H1 (cell line): ENCODE measurements at regions not wholly inside any gene's neighbourhood (a gene's known extent, or its start where the extent isn't known, plus 50 kb on each side); places are given as distances from the start of the nearest gene placed in this dataset.

ENCODE experiments used
- CTCF ChIA-PET: fragments of 300-600 bp; sonication (Branson Sonifier 250); formaldehyde crosslinking; loops from one replicate; lab custom pipeline; 2021; ENCODE audit not compliant: partially characterized antibody; lab: Charles Lee
- POLR2A ChIA-PET: fragments of 300-600 bp; sonication (Branson Sonifier 250); formaldehyde crosslinking; loops from one replicate; lab custom pipeline; 2021; ENCODE audit warnings: inconsistent platforms; ENCODE audit not compliant: partially characterized antibody; lab: Charles Lee
- DNase-seq, 2 experiments: peaks; one replicate each; pipeline versions ENCODE4 v3.0.0 to v3.0.0-alpha.2; 2010 to 2022; ENCODE audit warnings: low spot score in 2 of 2, low read depth in 1 of 2, mixed read lengths in 1 of 2
- FAIRE-seq: peaks from 2 replicates; lab custom pipeline; 2011; peaks lifted over from hg19 to GRCh38; lab: Jason Lieb, UNC
- H2AFZ ChIP-seq: 2 replicates; pipeline ENCODE4 v1.8.1; 2012; ENCODE audit warnings: low read length, inconsistent platforms
- H2AK5ac ChIP-seq: 2 replicates; pipeline ENCODE4 v1.6.1; 2013; ENCODE audit warnings: low read depth, low read length
- H2BK120ac ChIP-seq: replicated peaks from 2 replicates; pipeline ENCODE3; 2013; ENCODE audit warnings: low read depth, low read length, inconsistent platforms
- H2BK12ac ChIP-seq: 2 replicates; pipeline ENCODE4 v1.6.1; 2013; ENCODE audit warnings: low read depth, low read length
- H2BK15ac ChIP-seq: 2 replicates; pipeline ENCODE4 v1.6.1; 2013; ENCODE audit warnings: low read length
- H2BK20ac ChIP-seq: 2 replicates; pipeline ENCODE4 v1.6.1; 2013; ENCODE audit warnings: low read length
- H2BK5ac ChIP-seq: 2 replicates; pipeline ENCODE4 v1.6.1; 2013; ENCODE audit warnings: low read depth, low read length
- H3K14ac ChIP-seq: 2 replicates; pipeline ENCODE4 v1.6.1; 2013; ENCODE audit warnings: inconsistent platforms; ENCODE audit not compliant: insufficient read length
- H3K18ac ChIP-seq: 2 replicates; pipeline ENCODE4 v1.6.1; 2013; ENCODE audit warnings: low read length; ENCODE audit errors: extremely low read depth
- H3K23ac ChIP-seq: 2 replicates; pipeline ENCODE4 v1.6.1; 2013; ENCODE audit warnings: inconsistent platforms; ENCODE audit not compliant: insufficient read length
- H3K23me2 ChIP-seq: 2 replicates; pipeline ENCODE4 v1.6.1; 2013; ENCODE audit warnings: low read depth, low read length
- H3K27ac ChIP-seq: 2 replicates; pipeline ENCODE4 v1.6.1; 2011; ENCODE audit warnings: low read depth, low read length, inconsistent platforms
- H3K27me3 ChIP-seq, 4 experiments: replicated peaks in 1 of 4; 1 replicate in 1 of 4; 2 replicates in 3 of 4; pipeline versions ENCODE4 v1.6.1 to v1.8.1; 2011 to 2013; ENCODE audit warnings: low read length in 3 of 4, mild to moderate bottlenecking in 3 of 4, inconsistent platforms in 2 of 4, mixed read lengths in 2 of 4, moderate library complexity in 1 of 4; ENCODE audit not compliant: control insufficient read depth in 3 of 4, insufficient read depth in 3 of 4; ENCODE audit errors: extremely low read depth in 1 of 4
- H3K36me3 ChIP-seq, 4 experiments: 2 replicates each; pipeline versions ENCODE4 v1.6.1 to v1.8.1; 2011 to 2013; ENCODE audit warnings: mild to moderate bottlenecking in 4 of 4, low read length in 3 of 4, moderate library complexity in 2 of 4, control low read depth in 1 of 4, inconsistent platforms in 1 of 4; ENCODE audit not compliant: insufficient read depth in 4 of 4, control insufficient read depth in 2 of 4
- H3K4ac ChIP-seq: replicated peaks from 2 replicates; pipeline ENCODE3; 2013; ENCODE audit warnings: low read length, low read depth, mixed read lengths, inconsistent platforms; ENCODE audit not compliant: insufficient read length
- H3K4me1 ChIP-seq, 4 experiments: replicated peaks in 1 of 4; 1 replicate in 1 of 4; 2 replicates in 3 of 4; pipeline versions ENCODE4 v1.6.1 to v1.8.1; 2011 to 2013; ENCODE audit warnings: low read length in 3 of 4, inconsistent platforms in 2 of 4, mixed read lengths in 1 of 4; ENCODE audit not compliant: insufficient read depth in 4 of 4, control insufficient read depth in 3 of 4
- H3K4me2 ChIP-seq, 2 experiments: 2 replicates each; pipeline versions ENCODE4 v1.6.1 to v1.8.1; 2011 to 2013; ENCODE audit warnings: low read depth in 2 of 2, low read length in 2 of 2, control low read depth in 1 of 2, inconsistent platforms in 1 of 2, mild to moderate bottlenecking in 1 of 2; ENCODE audit not compliant: insufficient read depth in 1 of 2
- H3K4me3 ChIP-seq, 4 experiments: fragments of 200-600, 300-600 bp in 1 of 4; sonication (generic), shearing (Covaris generic), sonication (Bioruptor Twin) in 1 of 4; 2 replicates each; pipeline versions ENCODE4 v1.5.1 to v1.8.1; 2011 to 2016; ENCODE audit warnings: low read length in 4 of 4, low read depth in 3 of 4, control low read depth in 2 of 4, inconsistent platforms in 2 of 4, mild to moderate bottlenecking in 2 of 4, mixed read lengths in 1 of 4, moderate library complexity in 1 of 4; ENCODE audit not compliant: insufficient read depth in 2 of 4; ENCODE audit errors: extremely low read depth in 1 of 4
- H3K56ac ChIP-seq: replicated peaks from 2 replicates; pipeline ENCODE3; 2013; ENCODE audit warnings: low read depth, mild to moderate bottlenecking, mixed read lengths, low read length, inconsistent platforms; ENCODE audit not compliant: insufficient read length
- H3K79me1 ChIP-seq: 2 replicates; pipeline ENCODE4 v1.6.1; 2013; ENCODE audit warnings: low read depth, low read length, control low read depth
- H3K79me2 ChIP-seq, 2 experiments: 2 replicates each; pipeline versions ENCODE4 v1.6.1 to v1.8.1; 2012 to 2013; ENCODE audit warnings: low read length in 2 of 2, mild to moderate bottlenecking in 2 of 2, inconsistent platforms in 1 of 2; ENCODE audit not compliant: insufficient read depth in 2 of 2, control insufficient read depth in 1 of 2
- H3K9ac ChIP-seq, 4 experiments: replicated peaks in 1 of 4; 1 replicate in 1 of 4; 2 replicates in 3 of 4; pipeline versions ENCODE4 v1.6.1 to v1.8.1; 2011 to 2013; ENCODE audit warnings: low read depth in 3 of 4, low read length in 3 of 4, control low read depth in 2 of 4, mild to moderate bottlenecking in 2 of 4, moderate library complexity in 2 of 4, inconsistent platforms in 1 of 4; ENCODE audit errors: extremely low read depth in 1 of 4
- H3K9me3 ChIP-seq, 2 experiments: 2 replicates each; pipeline versions ENCODE4 v1.6.1 to v1.8.1; 2012 to 2013; ENCODE audit warnings: mild to moderate bottlenecking in 2 of 2, moderate library complexity in 2 of 2, control low read depth in 1 of 2, inconsistent platforms in 1 of 2, low read depth in 1 of 2, low read length in 1 of 2, mixed read lengths in 1 of 2; ENCODE audit not compliant: insufficient read depth in 2 of 2
- H4K20me1 ChIP-seq, 2 experiments: replicated peaks in 1 of 2; 2 replicates each; pipeline versions ENCODE3 to v1.8.1; 2011 to 2013; ENCODE audit warnings: inconsistent platforms in 2 of 2, low read length in 2 of 2, mild to moderate bottlenecking in 1 of 2; ENCODE audit not compliant: insufficient read depth in 2 of 2, control insufficient read depth in 1 of 2
- H4K5ac ChIP-seq: 2 replicates; pipeline ENCODE4 v1.6.1; 2013; ENCODE audit warnings: low read length, low read depth, mixed read lengths, inconsistent platforms; ENCODE audit not compliant: insufficient read length
- H4K8ac ChIP-seq: 2 replicates; pipeline ENCODE4 v1.8.0; 2013; ENCODE audit warnings: mild to moderate bottlenecking, moderate library complexity, low read length, inconsistent platforms; ENCODE audit not compliant: insufficient read depth; ENCODE audit errors: extremely low read depth
- H4K91ac ChIP-seq: replicated peaks from 2 replicates; pipeline ENCODE3; 2013; ENCODE audit warnings: low read length, mixed read lengths, inconsistent platforms; ENCODE audit not compliant: insufficient read length
- PHF8 ChIP-seq: fragments of 200-600 bp; sonication (generic); conservative IDR thresholded peaks from 2 replicates; pipeline ENCODE4 v1.7.1; 2012; ENCODE audit warnings: low read depth, mild to moderate bottlenecking, inconsistent platforms, low read length, moderate library complexity
- POLR2A ChIP-seq, 2 experiments: IDR thresholded peaks; 1 replicate in 1 of 2; 2 replicates in 1 of 2; pipeline ENCODE4 v1.6.1; 2011; ENCODE audit warnings: low read depth in 2 of 2, low read length in 2 of 2, mild to moderate bottlenecking in 2 of 2; ENCODE audit errors: control extremely low read depth in 1 of 2
- RFX5 ChIP-seq: IDR thresholded peaks from 2 replicates; pipeline ENCODE4 v1.6.1; 2011; ENCODE audit warnings: low read depth, low read length, improper control_type of control experiment, borderline replicate concordance
- SP2 ChIP-seq: IDR thresholded peaks from 2 replicates; pipeline ENCODE4 v1.6.1; 2012; ENCODE audit warnings: mild to moderate bottlenecking, low read length, inconsistent platforms
- WGBS, 2 experiments: shearing (Covaris generic) in 1 of 2; methylation state at CpG; one replicate each; pipeline versions ENCODE4 v1.1.6 to v1.1.7; 2013 to 2015; ENCODE audit warnings: low lambda C conversion rate in 2 of 2, mixed read lengths in 2 of 2, inconsistent platforms in 1 of 2, low coverage in 1 of 2, missing lambda C conversion rate in 1 of 2; ENCODE audit not compliant: insufficient replicate concordance in 2 of 2, insufficient coverage in 1 of 2, insufficient read length in 1 of 2; ENCODE audit errors: extremely low coverage in 1 of 2, missing lambda C conversion rate in 1 of 2; 5-methylcytosine and 5-hydroxymethylcytosine counted together
- TF ChIP-seq, protein P1 (sequence below): IDR thresholded peaks from 2 replicates; pipeline ENCODE4 v1.6.1; 2012; ENCODE audit warnings: inconsistent platforms

DNA sequence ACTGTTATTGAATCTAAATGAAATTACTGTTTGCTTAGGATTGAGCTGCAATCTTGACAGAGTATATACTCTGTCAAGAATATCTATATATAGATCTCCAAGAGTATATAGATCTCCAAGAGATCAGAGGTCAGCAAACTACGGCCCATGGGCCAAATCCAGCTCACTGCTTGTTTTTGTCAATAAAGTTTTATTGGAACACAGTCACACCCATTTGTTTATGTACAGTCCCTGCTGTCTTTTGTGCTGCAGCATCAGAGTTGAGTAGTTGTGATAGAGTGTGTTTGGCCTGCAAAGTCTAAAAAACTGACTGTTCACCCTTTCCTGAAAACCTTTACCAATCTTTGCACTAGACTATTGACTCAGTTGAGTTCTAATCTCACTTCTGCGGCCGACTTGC, 66.3 kb upstream of the NPVF start (continued):
- no peak for TF ChIP-seq RFX5

GRCh38 chr7:25295387-25295786, 67.1 kb upstream of the NPVF start:
- no peaks in the 10 kb centered on the region for H3K79me1 ChIP-seq
- POLR2A ChIA-PET = no interaction called here
- H3K14ac ChIP-seq = no peak overlapping the region
- H3K9ac ChIP-seq = no peak overlapping the region
- H2BK5ac ChIP-seq = no peak overlapping the region
- no peak overlapping the region for H2AFZ ChIP-seq
- no peaks in the 10 kb centered on the region for H3K36me3 ChIP-seq
- CTCF ChIA-PET = no interaction called here
- TF ChIP-seq SP2 (no peak), POLR2A (IDR thresholded peaks at IDR 0.05; ENCODE audit: control extremely low read depth in 1 of 2, low read depth in 2 of 2, low read length in 2 of 2) (no peak), PHF8 (no peak)
- TF ChIP-seq, protein P1, sequence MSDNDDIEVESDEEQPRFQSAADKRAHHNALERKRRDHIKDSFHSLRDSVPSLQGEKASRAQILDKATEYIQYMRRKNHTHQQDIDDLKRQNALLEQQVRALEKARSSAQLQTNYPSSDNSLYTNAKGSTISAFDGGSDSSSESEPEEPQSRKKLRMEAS = no peak
- H3K27ac ChIP-seq = no peak overlapping the region
- H3K18ac ChIP-seq = no peak overlapping the region
- H3K4ac ChIP-seq = no peak overlapping the region
- no peaks in the 10 kb centered on the region for H3K9me3 ChIP-seq
- H2BK12ac ChIP-seq = no peak overlapping the region
- no peak overlapping the region for H4K91ac ChIP-seq
- H3K23ac ChIP-seq = no peak overlapping the region
- H2BK120ac ChIP-seq = no peak overlapping the region
- no peak overlapping the region for H3K4me2 ChIP-seq
- H3K56ac ChIP-seq = no peak overlapping the region
- H3K4me3 ChIP-seq = no peak overlapping the region
- H3K23me2 ChIP-seq = no peaks in the 10 kb centered on the region
- H4K8ac ChIP-seq = no peak overlapping the region
- no peak overlapping the region for H4K5ac ChIP-seq
- no peak overlapping the region for H2BK20ac ChIP-seq
- H4K20me1 ChIP-seq = no peaks in the 10 kb centered on the region
- FAIRE-seq = no peak
- H3K79me2 ChIP-seq = no peaks in the 10 kb centered on the region
- no peak for DNase-seq
- WGBS, 2 experiments = 90% methylated on average over 4 of the region's 4 CpGs; no CpG with 5 or more reads in 1 of the 2 experiments
- no peak overlapping the region for H2BK15ac ChIP-seq
- no peaks in the 10 kb centered on the region for H3K27me3 ChIP-seq
- H2AK5ac ChIP-seq = no peak overlapping the region
- H3K4me1 ChIP-seq = peaks cover 0 to 2% (median 0%) of the 10 kb centered on the region in 4 experiments; a peak in 2 of 7 replicates
